ENCODE measurements at regions not wholly inside any gene's neighbourhood (a gene's known extent, or its start where the extent isn't known, plus 50 kb on each side); places are given as distances from the start of the nearest gene placed in this dataset.

GRCh38 chr2:57313678-57314077 is 732.9 kb upstream of the VRK2 start:
- no peaks in the 10 kb centered on the region for H3K4me1 ChIP-seq (replicated peaks in 1 of 4; ENCODE audit: control insufficient read depth in 3 of 4, insufficient read depth in 4 of 4, low read length in 3 of 4)
- no peak overlapping the region for H4K8ac ChIP-seq (ENCODE audit: extremely low read depth, insufficient read depth, low read length)
- ChIA-PET POLR2A (ENCODE audit: partially characterized antibody) (no interaction called here), CTCF (ENCODE audit: partially characterized antibody) (no interaction called here)
- H3K27ac ChIP-seq (ENCODE audit: low read depth, low read length): no peak overlapping the region
- TF ChIP-seq GABPA (IDR thresholded peaks at IDR 0.05; ENCODE audit: borderline replicate concordance, insufficient read depth, low read length) (no peak), ZNF274 (IDR thresholded peaks at IDR 0.05; ENCODE audit: borderline replicate concordance, extremely low read depth, low read length) (no peak), RNF2 (IDR thresholded peaks at IDR 0.05; ENCODE audit: borderline replicate concordance, low read depth, low read length, missing control alignments, poor library complexity, severe bottlenecking) (no peak), E2F6 (IDR thresholded peaks at IDR 0.05) (no peak), KDM1A (IDR thresholded peaks at IDR 0.05; ENCODE audit: borderline replicate concordance, low read length) (no peak), USF2 (IDR thresholded peaks at IDR 0.05; ENCODE audit: low read length) (no peak), JUN (IDR thresholded peaks at IDR 0.05; ENCODE audit: low read depth, low read length) (no peak), ATF2 (IDR thresholded peaks at IDR 0.05; ENCODE audit: low read length) (no peak), NANOG (IDR thresholded peaks at IDR 0.05; ENCODE audit: insufficient read depth, low read depth, low read length, poor library complexity, severe bottlenecking) (no peak)
- H3K23me2 ChIP-seq (ENCODE audit: low read depth, low read length): no peaks in the 10 kb centered on the region; the same call in 1 of the 2 replicates
- no peaks in the 10 kb centered on the region for H3K79me1 ChIP-seq (ENCODE audit: low read depth, low read length)
- no peak overlapping the region for H4K5ac ChIP-seq (ENCODE audit: insufficient read length, low read depth, low read length)
- H2AK5ac ChIP-seq (ENCODE audit: low read depth, low read length): no peak overlapping the region
- H3K9ac ChIP-seq (replicated peaks in 1 of 4; ENCODE audit: extremely low read depth in 1 of 4, low read depth in 3 of 4, low read length in 3 of 4): no peak overlapping the region
- no peak overlapping the region for H2BK5ac ChIP-seq (ENCODE audit: low read depth, low read length)
- no peak overlapping the region for H3K14ac ChIP-seq (ENCODE audit: insufficient read length)
- H3K4me2 ChIP-seq (ENCODE audit: insufficient read depth in 1 of 2, low read depth in 2 of 2, low read length in 2 of 2): no peak overlapping the region
- no peaks in the 10 kb centered on the region for H3K27me3 ChIP-seq (replicated peaks in 1 of 4; ENCODE audit: control insufficient read depth in 3 of 4, extremely low read depth in 1 of 4, insufficient read depth in 3 of 4, low read length in 3 of 4)
- no peak overlapping the region for H2BK12ac ChIP-seq (ENCODE audit: low read depth, low read length)
- no peaks in the 10 kb centered on the region for H4K20me1 ChIP-seq (replicated peaks in 1 of 2; ENCODE audit: control insufficient read depth in 1 of 2, insufficient read depth in 2 of 2, low read length in 2 of 2)
- H3K4me3 ChIP-seq (ENCODE audit: extremely low read depth in 1 of 4, insufficient read depth in 2 of 4, low read depth in 3 of 4, low read length in 4 of 4): no peak overlapping the region
- WGBS, 2 experiments (ENCODE audit: extremely low coverage in 1 of 2, insufficient coverage in 1 of 2, insufficient read length in 1 of 2, insufficient replicate concordance in 2 of 2, low coverage in 1 of 2, low lambda C conversion rate in 2 of 2, missing lambda C conversion rate in 1 of 2): 95% methylated on average over 2 of the region's 2 CpGs; no CpG with 5 or more reads in 1 of the 2 experiments
- H2BK20ac ChIP-seq (ENCODE audit: low read length): no peak overlapping the region
- H3K56ac ChIP-seq (replicated peaks; ENCODE audit: insufficient read length, low read depth, low read length): no peak overlapping the region
- no peak overlapping the region for H2AFZ ChIP-seq (ENCODE audit: low read length)
- FAIRE-seq: no peak
- H3K18ac ChIP-seq (ENCODE audit: extremely low read depth, low read length): no peak overlapping the region
- no peak for DNase-seq (ENCODE audit: low read depth in 1 of 2, low spot score in 2 of 2)
- H3K79me2 ChIP-seq (ENCODE audit: control insufficient read depth in 1 of 2, insufficient read depth in 2 of 2, low read length in 2 of 2): no peaks in the 10 kb centered on the region
- no peak overlapping the region for H3K23ac ChIP-seq (ENCODE audit: insufficient read length)
- no peaks in the 10 kb centered on the region for H3K36me3 ChIP-seq (ENCODE audit: control insufficient read depth in 2 of 4, insufficient read depth in 4 of 4, low read length in 3 of 4)
- H4K91ac ChIP-seq (replicated peaks; ENCODE audit: insufficient read length, low read length): no peak overlapping the region
- H3K9me3 ChIP-seq (ENCODE audit: insufficient read depth in 2 of 2, low read depth in 1 of 2, low read length in 1 of 2): no peaks in the 10 kb centered on the region
- H3K4ac ChIP-seq (replicated peaks; ENCODE audit: insufficient read length, low read depth, low read length): no peak overlapping the region
- H2BK15ac ChIP-seq (ENCODE audit: low read length): no peak overlapping the region
- no peak overlapping the region for H2BK120ac ChIP-seq (replicated peaks; ENCODE audit: low read depth, low read length)

Data from H1 (cell line).